GM21737 (cell line): ENCODE measurements at regions not wholly inside any gene's neighbourhood (a gene's known extent, or its start where the extent isn't known, plus 50 kb on each side); places are given as distances from the start of the nearest gene placed in this dataset.
"Not testable (repeated sequence)": the region's sequence is repeated elsewhere in the genome, so short reads cannot be mapped to it uniquely, and the experiment has no call there.

ENCODE experiments used
- ATAC-seq: cut with Tn5 transposase; IDR thresholded peaks from one replicate; pipeline ENCODE4 v1.9.1; 2021; ENCODE audit warnings: mild to moderate bottlenecking, moderate library complexity; ENCODE audit not compliant: unreplicated experiment

GRCh38 chr19:28701491-28701890 lies 511.5 kb downstream of the UQCRFS1 start:
- no peak for ATAC-seq

- no peak for ATAC-seq
Observed at GRCh38 chr19:28700176-28700575, 512.8 kb downstream of the UQCRFS1 start.

DNA sequence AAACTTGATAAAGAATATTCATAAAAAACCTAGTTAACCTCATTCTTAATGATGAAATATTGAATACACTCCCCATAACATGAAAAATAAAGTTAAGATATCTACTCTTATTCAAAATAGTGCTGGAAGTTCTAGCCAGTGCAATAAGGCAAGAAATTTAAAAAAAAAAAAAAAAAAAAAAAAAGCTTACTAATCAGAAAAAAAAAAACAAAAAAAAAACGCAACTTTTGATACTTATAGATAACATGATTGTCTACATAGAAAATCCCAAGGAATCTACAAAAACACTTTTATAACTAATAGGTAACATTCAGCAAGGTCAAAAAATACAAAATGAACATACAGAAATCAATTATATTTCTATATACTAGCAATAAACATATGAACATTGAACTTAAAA lies 515.6 kb downstream of the UQCRFS1 start:
- no peak for ATAC-seq

DNA sequence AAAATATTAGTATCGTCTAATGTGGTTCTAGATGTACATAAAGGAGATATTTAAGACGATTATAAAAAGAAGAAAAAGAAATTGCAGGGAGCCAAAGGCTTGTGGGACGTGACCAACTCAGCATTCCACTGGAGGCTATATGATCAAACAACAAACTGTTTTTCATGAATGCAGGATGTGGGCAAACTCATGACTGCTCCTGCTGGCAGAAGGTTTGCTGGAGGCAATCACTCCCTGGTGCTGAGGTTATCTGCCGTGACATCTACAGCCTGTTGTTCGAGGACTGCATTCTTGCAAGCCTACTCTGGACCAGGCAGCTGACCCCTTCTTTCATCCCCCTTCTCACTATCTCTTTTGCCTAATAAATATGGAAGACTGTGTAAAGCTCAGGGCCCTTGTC lies 518.1 kb downstream of the UQCRFS1 start:
- no peak for ATAC-seq

DNA sequence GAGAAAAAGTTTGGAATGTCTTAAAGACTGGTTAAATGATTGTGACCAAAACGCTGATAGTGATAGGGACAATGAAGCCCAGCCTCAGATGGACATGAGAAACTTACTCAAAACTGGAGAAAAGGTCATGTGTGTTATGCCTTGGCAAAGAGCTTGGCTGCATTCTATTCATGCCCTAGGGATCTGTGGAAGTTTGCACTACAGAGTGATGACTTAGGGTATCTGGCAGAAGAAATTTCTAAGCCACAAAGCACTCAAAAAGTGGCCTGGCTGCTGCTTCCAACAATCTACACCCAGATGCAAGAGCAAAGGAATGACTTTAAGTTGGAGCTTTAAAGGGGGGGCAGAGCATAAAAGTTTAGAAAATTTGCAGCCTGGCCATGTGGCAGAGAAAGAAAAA lies 521.3 kb downstream of the UQCRFS1 start:
- no peak for ATAC-seq

- not testable (repeated sequence) for ATAC-seq
Observed at GRCh38 chr19:28689464-28689863, 523.5 kb downstream of the UQCRFS1 start.

DNA sequence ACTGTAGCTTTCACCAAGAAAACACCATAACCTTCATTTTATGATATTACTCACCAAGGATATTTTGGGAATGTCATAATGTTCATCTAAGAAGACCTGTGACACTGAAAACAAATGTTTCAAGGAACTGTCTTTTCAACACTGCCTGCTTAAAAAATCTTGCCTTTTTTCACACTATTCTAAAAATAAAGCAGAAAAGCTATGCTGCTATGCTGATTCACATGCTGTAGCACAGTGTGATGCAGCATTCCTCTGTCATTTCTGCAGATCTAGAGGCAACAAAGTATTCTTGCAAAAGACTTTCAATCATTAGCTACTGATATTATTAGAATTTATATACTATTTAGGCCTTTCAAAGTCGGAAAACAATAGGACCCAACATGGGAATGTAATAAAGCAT lies 525.7 kb downstream of the UQCRFS1 start:
- ATAC-seq = no peak

DNA sequence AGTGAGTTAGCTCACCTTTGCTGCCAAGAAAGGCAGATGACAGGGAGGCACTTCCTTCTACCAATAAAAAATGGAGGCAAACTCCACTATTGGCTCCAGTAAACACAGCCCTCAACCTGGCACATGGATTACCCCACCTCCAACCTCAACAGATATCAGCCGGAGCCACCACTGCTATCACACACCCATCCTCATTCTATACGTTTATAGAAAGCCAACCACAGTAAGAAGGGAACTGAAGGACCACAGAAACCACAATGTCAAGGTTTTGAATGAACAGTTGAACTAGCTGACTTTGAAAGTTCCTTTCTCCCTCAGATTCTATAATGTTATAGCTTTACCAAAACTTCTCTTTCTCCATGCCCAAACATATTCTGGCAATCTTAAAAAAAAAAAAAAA lies 526.2 kb downstream of the UQCRFS1 start:
- no peak for ATAC-seq

GRCh38 chr19:28685802-28686201 lies 527.1 kb downstream of the UQCRFS1 start:
- ATAC-seq = no peak

- ATAC-seq = not testable (repeated sequence)
Observed at GRCh38 chr19:28685077-28685476, 527.9 kb downstream of the UQCRFS1 start.

GRCh38 chr19:28680111-28680510 lies 532.8 kb downstream of the UQCRFS1 start:
- ATAC-seq = no peak

DNA sequence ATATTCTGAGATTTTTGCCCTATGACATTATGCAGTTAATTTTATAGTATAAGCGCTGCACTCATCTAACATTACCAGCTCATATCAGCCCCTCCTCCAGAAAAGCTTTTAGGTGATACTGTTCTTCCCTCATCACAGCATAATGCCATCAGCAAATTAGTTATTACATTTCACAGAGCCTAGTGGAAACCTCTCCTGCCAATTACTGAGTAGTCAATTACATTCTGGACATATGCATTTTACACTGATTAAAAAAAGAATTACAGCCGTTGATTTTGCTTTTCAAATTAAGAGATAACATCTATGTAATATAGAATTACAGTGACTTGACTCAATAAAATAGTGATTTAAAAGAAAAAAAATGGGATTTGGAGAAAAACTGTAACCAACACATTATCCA lies 542.1 kb downstream of the UQCRFS1 start:
- no peak for ATAC-seq

GRCh38 chr19:28669804-28670203 lies 543.1 kb downstream of the UQCRFS1 start:
- ATAC-seq = no peak

- no peak for ATAC-seq
Observed at GRCh38 chr19:28667348-28667977, 545.5 kb downstream of the UQCRFS1 start.

- ATAC-seq = no peak
Observed at GRCh38 chr19:28665748-28666147, 547.2 kb downstream of the UQCRFS1 start.

DNA sequence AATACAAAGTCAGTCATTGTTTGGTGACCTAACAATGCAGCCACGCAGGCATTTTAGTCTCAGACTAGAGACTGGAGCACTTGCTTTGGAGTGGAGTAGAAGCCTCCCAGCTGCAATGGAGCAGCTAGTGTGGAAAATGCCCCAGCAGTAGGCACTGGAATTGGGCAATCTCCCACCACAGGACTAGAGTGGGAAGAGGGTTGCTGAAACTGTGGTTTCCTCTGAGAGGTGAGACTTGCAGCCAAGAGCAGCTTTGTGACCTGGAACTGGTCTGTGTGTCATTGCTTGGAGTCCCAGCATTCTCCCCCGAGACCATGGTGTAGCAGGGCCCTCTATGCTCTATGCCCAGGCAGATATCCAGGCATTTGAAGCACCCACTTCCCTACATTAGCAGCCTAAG lies 556.3 kb downstream of the UQCRFS1 start:
- ATAC-seq = no peak

DNA sequence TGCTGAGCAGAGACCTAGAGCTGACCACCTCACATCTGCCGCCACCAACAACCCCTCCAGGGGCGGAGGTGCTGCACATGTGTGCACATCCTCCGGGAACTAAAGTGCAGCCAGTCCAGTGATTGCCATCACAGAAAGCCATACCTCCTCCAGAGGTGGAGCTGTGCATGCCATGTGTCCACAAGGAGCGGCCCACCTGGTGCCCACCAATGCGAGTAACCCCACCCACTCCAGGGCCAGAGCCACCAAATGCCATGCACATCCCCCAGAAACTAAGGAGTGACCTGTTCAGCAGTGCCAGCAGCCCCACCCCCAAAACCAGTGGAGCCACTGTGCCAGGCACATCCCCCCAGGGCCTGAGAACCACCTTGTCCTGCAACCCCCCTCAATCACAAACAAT lies 557.9 kb downstream of the UQCRFS1 start:
- no peak for ATAC-seq

GRCh38 chr19:28652765-28653164 lies 560.2 kb downstream of the UQCRFS1 start:
- ATAC-seq = no peak

- ATAC-seq = no peak
Observed at GRCh38 chr19:28646629-28647028, 566.3 kb downstream of the UQCRFS1 start.

DNA sequence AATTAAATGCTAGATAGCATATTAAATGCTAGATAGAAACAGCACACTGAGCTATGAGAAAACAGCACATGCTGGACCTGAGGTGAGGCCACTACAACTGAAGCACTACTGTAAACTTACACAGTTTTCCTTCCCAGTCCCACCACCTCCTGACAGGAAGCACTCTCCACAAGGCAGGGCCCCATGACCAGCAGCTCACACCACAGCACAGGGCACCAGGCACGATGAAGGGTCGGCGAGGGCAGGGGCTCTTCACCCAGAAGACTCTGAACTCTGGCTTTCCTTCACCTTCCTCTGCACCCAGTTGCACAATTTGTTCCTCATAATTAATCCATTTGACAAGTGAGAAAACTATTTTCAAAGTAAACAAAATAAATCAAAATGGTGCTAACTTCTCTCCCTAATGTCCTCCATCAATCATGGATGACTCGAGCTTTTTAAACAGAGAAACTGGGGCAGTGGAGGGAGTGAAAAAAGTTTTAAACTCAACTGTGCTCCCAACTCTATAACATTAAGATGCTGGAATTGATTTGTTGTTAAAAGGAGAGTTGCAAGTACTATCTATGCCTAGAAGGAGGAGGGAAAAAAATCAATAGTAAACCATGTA lies 568.7 kb downstream of the UQCRFS1 start:
- no peak for ATAC-seq

- ATAC-seq = no peak
Observed at GRCh38 chr19:28642787-28643683, 569.9 kb downstream of the UQCRFS1 start.

DNA sequence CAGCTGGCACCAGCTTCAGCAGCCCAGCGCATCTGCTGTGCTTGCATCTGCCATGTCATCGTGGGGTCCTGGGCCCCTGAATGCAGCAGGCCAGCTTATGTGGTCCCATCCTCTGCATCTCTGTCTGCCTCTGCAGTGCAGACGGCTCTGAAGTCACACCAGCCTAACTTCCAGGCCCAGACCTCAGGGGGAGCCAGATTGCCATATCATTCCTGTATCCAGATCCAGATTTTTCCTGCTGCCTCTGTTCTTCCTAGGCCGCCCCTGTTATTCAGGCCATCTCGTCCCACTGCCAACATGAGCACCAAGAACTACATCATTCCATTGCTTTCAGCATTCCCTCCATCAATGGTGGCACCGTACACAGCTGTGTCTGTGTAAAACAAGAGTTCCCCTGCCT lies 571.6 kb downstream of the UQCRFS1 start:
- no peak for ATAC-seq
